DOHH2 (cell line): ENCODE measurements at regions not wholly inside any gene's neighbourhood (a gene's known extent, or its start where the extent isn't known, plus 50 kb on each side); places are given as distances from the start of the nearest gene placed in this dataset.

Experiments used
- CTCF ChIP-seq: fragments of 200-600 bp; sonication (generic); IDR thresholded peaks from one replicate; pipeline ENCODE4 v1.5.1; 2014; ENCODE audit warnings: antibody characterized with exemption, mild to moderate bottlenecking, low read depth, low read length; ENCODE audit not compliant: poor library complexity, severe bottlenecking
- EZH2phosphoT487 ChIP-seq: fragments of 200-600 bp; sonication (generic); IDR thresholded peaks from 2 replicates; pipeline ENCODE4 v1.6.1; 2017; ENCODE audit warnings: borderline replicate concordance, mild to moderate bottlenecking, antibody characterized with exemption, low read length, moderate library complexity, mixed read lengths

- TF ChIP-seq CTCF (no peak), EZH2phosphoT487 (no peak)
Measured at GRCh38 chr4:115259642-115260041, 146.2 kb upstream of the NDST4 start.
